ENCODE measurements at regions not wholly inside any gene's neighbourhood (a gene's known extent, or its start where the extent isn't known, plus 50 kb on each side); places are given as distances from the start of the nearest gene placed in this dataset.

GRCh38 chr7:15068324-15068723 lies 165.8 kb upstream of the DGKB start:
- Histone ChIP-seq H3K27me3 (ENCODE audit: control insufficient read depth in 1 of 2, insufficient read depth in 2 of 2, low read length in 2 of 2) (no peaks in the 10 kb centered on the region), H3K4me3 (replicated peaks in 1 of 3; ENCODE audit: insufficient read depth in 1 of 3, low read depth in 2 of 3, low read length in 3 of 3) (no peak overlapping the region), H3K9ac (ENCODE audit: insufficient read depth, low read depth, low read length) (no peak overlapping the region), H3K4me1 (ENCODE audit: insufficient read depth, low read length) (no peaks in the 10 kb centered on the region), H3K27ac (ENCODE audit: extremely low read length, insufficient read depth, low read length) (no peak overlapping the region), H3K9me3 (ENCODE audit: low read length) (no peaks in the 10 kb centered on the region), H3K36me3 (replicated peaks in 1 of 2; ENCODE audit: control insufficient read depth in 1 of 2, insufficient read depth in 2 of 2, low read length in 2 of 2) (no peaks in the 10 kb centered on the region), H4K20me1 (ENCODE audit: insufficient read depth, low read length) (no peaks in the 10 kb centered on the region), H3K79me2 (ENCODE audit: insufficient read depth, low read length) (no peaks in the 10 kb centered on the region), H3K4me2 (ENCODE audit: low read depth, low read length) (no peak overlapping the region), H2AFZ (ENCODE audit: low read length) (no peak overlapping the region)
- TF ChIP-seq FOXA3 (CRISPR knock-in tag; IDR thresholded peaks at IDR 0.05) (no peak), DR1 (CRISPR knock-in tag; IDR thresholded peaks at IDR 0.05) (no peak), PAX8 (CRISPR knock-in tag; IDR thresholded peaks at IDR 0.05; ENCODE audit: borderline replicate concordance) (no peak), FOSL2 (CRISPR knock-in tag; IDR thresholded peaks at IDR 0.05) (no peak), ZBTB3 (CRISPR knock-in tag; IDR thresholded peaks at IDR 0.05; ENCODE audit: borderline replicate concordance, low read depth) (no peak), NR2F6 (IDR thresholded peaks at IDR 0.05) (no peak), NR2F6 (CRISPR knock-in tag; IDR thresholded peaks at IDR 0.05) (no peak), SIN3B (IDR thresholded peaks at IDR 0.05; ENCODE audit: low read length) (no peak), MBD4 (IDR thresholded peaks at IDR 0.05; ENCODE audit: borderline replicate concordance, low read length) (no peak), ARID2 (CRISPR knock-in tag; IDR thresholded peaks at IDR 0.05; ENCODE audit: borderline replicate concordance) (no peak), AGO1 (IDR thresholded peaks at IDR 0.05; ENCODE audit: low read depth, low read length, poor library complexity, severe bottlenecking) (no peak), CHCHD3 (CRISPR knock-in tag; IDR thresholded peaks at IDR 0.05) (no peak), U2AF2 (IDR thresholded peaks at IDR 0.05; ENCODE audit: low read depth, low read length) (no peak), ATF4 (CRISPR knock-in tag; IDR thresholded peaks at IDR 0.05) (no peak), HOXD1 (CRISPR knock-in tag; IDR thresholded peaks at IDR 0.05) (no peak), ZNF260 (CRISPR knock-in tag; IDR thresholded peaks at IDR 0.05; ENCODE audit: borderline replicate concordance, low read depth) (no peak), ZNF75D (CRISPR knock-in tag; IDR thresholded peaks at IDR 0.05; ENCODE audit: borderline replicate concordance) (no peak), MEF2D (CRISPR knock-in tag; IDR thresholded peaks at IDR 0.05) (no peak), TGIF2 (CRISPR knock-in tag; IDR thresholded peaks at IDR 0.05) (no peak)
- intact Hi-C loops (cut with micrococcal nuclease; ENCODE audit: unreplicated experiment), result no loop called here
- 3% methylated on average over 1 of the region's 1 CpG for WGBS (ENCODE audit: low lambda C conversion rate)
- ChIA-PET POLR2A (no interaction called here), CTCF (ENCODE audit: low intra/inter-chr PET ratio, low total read pairs) (no interaction called here)
- no TSS peak for BruUV-seq (replicated peaks)
- DNase-seq (ENCODE audit: low spot score), result no peak
- ATAC-seq, result no peak
- in situ Hi-C loops (cut with HindIII; ENCODE audit: extremely low pct_ligation_motif_present, low pct_unique_long_range_greater_than_20kb), result no loop called here
- FAIRE-seq, result no peak

Data from HepG2 (cell line).